Activated CD4-positive, alpha-beta T cell treated with anti-CD3 and anti-CD28 coated beads for 4 hours (primary cell): ENCODE measurements at regions not wholly inside any gene's neighbourhood (a gene's known extent, or its start where the extent isn't known, plus 50 kb on each side); places are given as distances from the start of the nearest gene placed in this dataset.
"Not testable (repeated sequence)": the region's sequence is repeated elsewhere in the genome, so short reads cannot be mapped to it uniquely, and the experiment has no call there.

Source experiments
- DNase-seq, 2 donors: peaks; one replicate each; pipeline ENCODE4 v3.0.0-alpha.2; 2020

DNA sequence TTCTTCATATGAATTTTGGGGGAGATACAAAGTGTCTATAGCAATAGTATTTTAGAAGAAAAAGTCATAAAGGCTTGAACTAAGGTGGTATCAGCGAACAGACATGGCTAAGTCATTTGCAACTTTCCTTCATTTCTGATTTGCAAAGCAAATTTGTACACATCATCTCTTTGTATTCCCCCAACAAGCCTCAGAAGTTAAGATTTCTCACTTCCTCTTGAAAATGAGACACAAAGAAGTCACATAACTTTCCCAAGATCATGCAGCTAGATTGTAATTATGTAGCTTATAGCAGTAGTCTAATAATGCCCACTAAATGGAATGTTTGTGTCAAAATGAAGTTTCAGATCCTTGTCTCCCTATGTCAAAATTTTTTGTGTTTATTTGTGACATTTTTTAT lies 709.8 kb upstream of the HS3ST1 start:
- no peak for DNase-seq

GRCh38 chr4:12137575-12137974 lies 708.9 kb upstream of the HS3ST1 start:
- DNase-seq: no peak

- DNase-seq: no peak
These were observed 697.8 kb upstream of the HS3ST1 start for GRCh38 chr4:12126474-12126873.

GRCh38 chr4:12124138-12124537 lies 695.4 kb upstream of the HS3ST1 start:
- no peak for DNase-seq

GRCh38 chr4:12123707-12124106 lies 695.0 kb upstream of the HS3ST1 start:
- DNase-seq: no peak

DNA sequence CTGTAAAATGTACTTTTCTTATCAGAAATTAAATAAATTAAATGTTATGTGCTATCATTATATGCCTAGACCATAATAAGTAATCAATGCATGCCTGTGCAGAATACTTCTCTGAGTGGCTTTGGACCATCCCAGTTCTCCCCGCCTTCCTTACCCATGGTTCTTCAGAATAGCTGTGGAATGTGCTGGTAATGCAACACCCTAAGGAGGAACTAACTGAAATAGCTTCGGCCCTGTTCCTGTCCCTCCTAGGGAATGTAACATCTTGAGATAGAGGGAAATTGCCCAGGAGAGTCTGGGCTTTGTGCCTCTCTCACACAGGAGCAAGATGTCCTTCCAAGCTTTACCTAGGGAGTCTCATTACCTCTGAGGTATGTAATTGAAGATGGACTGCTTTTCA lies 693.6 kb upstream of the HS3ST1 start:
- DNase-seq: no peak

DNA sequence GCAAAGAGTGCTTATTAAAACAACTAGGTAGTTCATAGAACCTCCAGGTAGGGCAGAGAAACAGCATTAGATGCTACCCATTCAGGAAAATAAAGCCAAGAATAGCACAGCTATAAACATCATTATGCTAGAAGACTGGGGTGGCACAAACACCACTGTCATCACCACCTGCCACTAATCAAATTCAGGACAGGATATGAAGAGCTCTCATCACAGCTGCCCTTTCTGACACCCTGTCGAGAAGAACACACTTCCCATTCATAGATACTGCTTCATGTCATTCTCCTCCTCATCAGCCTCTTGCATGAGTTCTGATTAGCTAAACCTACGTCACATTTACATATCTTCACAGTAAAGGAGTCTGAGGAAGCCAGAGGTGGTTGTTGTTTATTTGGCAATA lies 692.3 kb upstream of the HS3ST1 start:
- DNase-seq: no peak

DNA sequence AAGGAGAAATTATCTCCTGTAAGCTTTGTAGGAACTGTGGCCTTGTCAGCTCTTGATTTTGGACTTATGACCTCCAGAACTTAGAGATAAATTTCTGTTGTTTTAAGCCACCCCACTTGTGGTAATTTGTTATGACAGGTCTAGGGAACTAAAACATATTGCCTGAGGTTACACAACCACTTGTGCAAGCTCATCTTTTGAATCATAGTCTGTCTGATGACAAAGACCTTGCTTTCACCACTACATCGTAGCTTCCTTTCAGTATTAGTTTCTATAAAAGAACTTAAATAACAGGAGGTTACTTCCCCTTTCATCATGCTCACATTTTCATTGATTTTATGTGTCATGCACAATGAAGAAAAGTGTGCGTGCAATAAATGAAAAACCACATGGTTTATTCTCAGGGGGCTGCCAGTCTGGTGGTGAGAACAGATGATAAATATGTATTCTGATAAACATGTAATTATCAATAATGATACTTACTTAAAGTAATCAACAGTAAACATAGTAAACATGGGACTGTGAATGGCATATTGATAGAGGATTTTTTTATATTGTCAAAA lies 690.0 kb upstream of the HS3ST1 start:
- DNase-seq: no peak

- DNase-seq: no peak
These were observed 687.4 kb upstream of the HS3ST1 start for GRCh38 chr4:12116009-12116552.

GRCh38 chr4:12110627-12111026 lies 681.9 kb upstream of the HS3ST1 start:
- no peak for DNase-seq

DNA sequence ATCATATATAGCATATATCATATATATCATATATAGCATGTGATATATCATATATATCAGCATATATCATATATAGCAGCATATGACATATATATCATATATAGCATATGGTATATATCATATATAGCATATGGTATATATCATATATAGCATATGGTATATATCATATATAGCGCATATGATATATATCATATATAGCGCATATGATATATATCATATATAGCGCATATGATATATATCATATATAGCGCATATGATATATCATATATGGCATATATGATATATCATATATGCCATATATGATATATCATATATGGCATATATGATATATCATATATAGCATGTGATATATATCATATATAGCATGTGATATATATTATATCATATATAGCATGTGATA lies 680.4 kb upstream of the HS3ST1 start:
- not testable (repeated sequence) for DNase-seq

- DNase-seq: no peak
These were observed 676.8 kb upstream of the HS3ST1 start for GRCh38 chr4:12105519-12105918.

DNA sequence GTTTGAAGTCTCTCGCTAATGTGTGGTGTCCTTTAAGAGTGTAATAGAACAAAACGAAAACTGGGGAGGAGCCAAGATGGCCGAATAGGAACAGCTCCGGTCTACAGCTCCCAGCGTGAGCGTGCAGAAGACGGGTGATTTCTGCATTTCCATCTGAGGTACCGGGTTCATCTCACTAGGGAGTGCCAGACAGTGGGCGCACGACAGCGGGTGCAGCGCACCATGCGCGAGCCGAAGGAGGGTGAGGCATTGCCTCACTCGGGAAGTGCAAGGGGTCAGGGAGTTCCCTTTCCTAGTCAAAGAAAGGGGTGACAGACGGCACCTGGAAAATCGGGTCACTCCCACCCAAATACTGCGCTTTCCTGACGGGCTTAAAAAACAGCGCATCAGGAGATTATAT lies 661.2 kb upstream of the HS3ST1 start:
- DNase-seq: not testable (repeated sequence)

GRCh38 chr4:12084690-12085089 lies 656.0 kb upstream of the HS3ST1 start:
- DNase-seq: no peak

DNA sequence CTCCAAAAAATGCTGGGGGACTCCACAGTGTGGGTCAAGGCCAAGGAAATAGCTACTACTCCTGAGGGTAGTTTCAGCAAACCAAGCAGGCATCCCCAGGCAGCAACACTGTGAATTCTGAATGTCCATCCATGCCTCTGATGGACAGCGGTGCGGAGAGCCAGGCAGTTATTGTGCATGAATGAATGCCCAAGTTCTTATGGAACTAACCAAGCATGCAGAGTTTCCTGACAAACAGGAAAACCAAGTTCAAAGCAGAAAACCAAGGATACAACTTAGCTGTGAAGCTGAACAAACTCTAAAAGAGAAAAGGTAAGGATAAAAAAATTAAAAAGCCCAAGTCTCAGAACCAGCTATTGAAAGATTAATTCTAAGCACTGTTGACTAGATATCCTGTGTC lies 642.6 kb upstream of the HS3ST1 start:
- DNase-seq: no peak

DNA sequence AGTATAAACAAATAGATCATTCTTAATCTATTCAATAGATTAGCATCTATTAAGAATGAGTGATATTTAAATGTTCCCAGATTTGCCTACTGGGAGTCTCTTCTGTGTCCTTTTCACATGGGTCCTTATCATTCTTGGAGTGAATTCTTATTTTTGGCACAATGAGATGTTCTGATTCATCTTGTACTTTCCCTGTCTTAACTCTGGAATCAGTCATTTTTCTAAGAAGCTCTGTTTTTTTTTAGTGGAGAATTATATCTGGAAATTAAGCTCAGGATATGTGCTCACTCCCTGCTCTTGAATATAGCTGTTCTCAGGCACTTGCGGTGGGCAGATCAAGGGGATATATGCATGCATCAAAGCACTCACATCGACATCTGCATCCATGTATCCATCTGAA lies 625.3 kb upstream of the HS3ST1 start:
- DNase-seq: no peak

DNA sequence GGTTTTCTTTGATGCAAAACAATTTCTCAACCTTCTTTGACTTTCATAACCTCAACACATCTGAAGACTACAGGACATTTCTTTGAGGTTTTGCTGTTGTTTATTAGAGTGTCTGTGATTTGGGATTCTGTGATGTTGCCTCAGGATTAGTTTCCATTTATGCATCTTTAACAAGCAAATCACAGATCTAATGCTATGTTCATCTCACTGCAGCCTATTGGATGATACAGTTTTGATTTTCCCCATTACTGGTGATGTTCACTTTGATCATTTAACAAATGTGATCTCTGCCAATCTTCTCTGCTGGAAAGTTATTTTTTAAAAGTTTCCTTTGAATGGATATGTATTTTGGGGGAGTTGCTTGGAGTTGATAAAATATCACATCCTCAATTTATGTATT lies 624.9 kb upstream of the HS3ST1 start:
- DNase-seq: no peak

- DNase-seq: no peak
These were observed 621.7 kb upstream of the HS3ST1 start for GRCh38 chr4:12050357-12050756.

GRCh38 chr4:12042818-12043217 lies 614.1 kb upstream of the HS3ST1 start:
- no peak for DNase-seq

DNA sequence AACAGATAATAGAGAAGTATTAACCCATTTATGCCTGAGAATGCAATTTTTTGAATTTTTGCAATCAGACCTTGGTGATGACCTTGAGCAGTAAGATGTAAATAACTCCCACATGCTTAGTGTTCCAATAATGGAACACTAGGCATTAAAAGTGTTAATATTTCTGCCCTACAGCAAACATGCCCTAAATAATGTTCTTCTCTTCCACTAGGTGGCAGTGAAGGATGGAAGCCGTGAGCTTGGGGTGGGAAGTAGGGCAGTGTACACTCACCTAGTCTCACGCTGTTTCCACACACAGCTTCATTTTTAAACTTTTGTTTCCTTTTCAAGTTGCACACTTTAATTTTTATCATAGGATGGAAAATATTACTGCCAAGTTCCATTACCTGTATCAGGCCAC lies 613.1 kb upstream of the HS3ST1 start:
- no peak for DNase-seq

GRCh38 chr4:12036450-12036849 lies 607.8 kb upstream of the HS3ST1 start:
- no peak for DNase-seq

DNA sequence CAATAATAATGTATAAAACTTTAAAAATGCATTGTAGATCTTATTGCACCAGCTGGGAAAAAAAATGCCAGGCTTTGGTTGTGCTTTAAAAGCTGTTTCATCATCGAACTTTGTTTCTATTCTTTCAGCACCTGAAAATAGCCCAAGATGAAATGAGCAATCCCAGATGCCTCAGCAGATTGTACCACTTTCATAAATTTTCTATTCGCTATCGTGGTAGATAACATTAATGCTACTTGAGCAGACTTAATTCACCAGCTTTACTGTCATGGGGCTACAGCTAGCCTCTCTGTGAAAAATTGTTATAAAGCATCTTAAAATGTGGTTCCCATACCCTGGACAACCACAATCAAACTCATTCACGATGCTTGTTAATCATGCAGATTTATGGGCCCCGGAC lies 599.6 kb upstream of the HS3ST1 start:
- no peak for DNase-seq

DNA sequence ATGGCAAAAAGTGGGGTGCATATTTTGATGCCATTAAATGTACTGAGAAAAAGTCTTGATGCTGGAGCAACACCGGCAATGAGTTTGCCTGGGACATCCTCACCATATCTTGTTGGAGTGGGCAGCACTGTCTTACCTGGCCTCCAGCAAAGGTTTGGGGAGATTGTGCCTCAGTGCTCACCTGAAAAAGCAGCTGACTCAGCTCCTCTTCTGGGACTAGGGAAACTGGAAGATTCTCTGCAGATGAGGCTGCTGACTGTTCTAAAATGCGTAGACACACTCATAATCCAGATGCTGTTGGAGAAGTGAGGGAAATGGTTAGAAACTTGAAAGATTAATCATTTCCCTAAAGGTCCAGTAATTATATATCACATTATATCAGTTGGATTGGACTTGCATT lies 593.7 kb upstream of the HS3ST1 start:
- DNase-seq: no peak

DNA sequence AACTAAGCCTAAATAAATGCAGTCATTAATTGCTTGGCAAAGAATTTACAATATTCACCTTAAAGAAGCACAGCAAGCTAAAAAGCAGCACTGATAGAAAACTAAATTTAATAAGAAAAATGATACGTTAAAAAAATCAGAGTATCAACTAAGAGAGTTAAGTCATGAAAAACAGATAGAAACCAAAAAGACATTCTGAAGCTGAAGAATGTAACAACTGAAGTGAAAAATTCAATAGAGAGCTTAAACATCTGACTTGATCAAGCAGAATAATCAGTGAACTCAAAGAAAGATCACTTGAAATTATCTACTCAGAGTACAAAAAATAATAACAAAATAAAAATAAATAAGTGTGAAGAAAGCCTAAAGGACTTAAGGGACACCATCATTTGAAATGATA lies 588.0 kb upstream of the HS3ST1 start:
- no peak for DNase-seq

- no peak for DNase-seq
These were observed 576.8 kb upstream of the HS3ST1 start for GRCh38 chr4:12005471-12005870.

DNA sequence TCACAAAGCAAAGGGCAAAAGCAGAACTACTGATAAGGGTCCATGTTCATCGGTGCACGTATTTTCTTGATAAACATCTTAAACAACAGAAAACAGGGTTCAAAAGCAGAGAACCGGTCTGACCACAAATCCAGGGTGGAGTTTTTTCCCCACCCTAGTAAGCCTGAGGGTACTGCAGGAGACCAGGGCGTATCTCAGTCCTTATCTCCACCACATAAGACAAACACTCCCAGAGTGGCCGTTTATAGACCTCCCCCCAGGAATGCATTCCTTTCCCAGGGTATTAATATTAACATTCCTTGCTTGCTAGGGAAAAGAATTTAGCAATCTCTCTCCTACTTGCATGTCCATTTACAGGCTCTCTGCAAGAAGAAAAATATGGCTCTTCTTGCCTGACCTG lies 567.9 kb upstream of the HS3ST1 start:
- not testable (repeated sequence) for DNase-seq
